ENCODE measurements at regions not wholly inside any gene's neighbourhood (a gene's known extent, or its start where the extent isn't known, plus 50 kb on each side); places are given as distances from the start of the nearest gene placed in this dataset.

DNA sequence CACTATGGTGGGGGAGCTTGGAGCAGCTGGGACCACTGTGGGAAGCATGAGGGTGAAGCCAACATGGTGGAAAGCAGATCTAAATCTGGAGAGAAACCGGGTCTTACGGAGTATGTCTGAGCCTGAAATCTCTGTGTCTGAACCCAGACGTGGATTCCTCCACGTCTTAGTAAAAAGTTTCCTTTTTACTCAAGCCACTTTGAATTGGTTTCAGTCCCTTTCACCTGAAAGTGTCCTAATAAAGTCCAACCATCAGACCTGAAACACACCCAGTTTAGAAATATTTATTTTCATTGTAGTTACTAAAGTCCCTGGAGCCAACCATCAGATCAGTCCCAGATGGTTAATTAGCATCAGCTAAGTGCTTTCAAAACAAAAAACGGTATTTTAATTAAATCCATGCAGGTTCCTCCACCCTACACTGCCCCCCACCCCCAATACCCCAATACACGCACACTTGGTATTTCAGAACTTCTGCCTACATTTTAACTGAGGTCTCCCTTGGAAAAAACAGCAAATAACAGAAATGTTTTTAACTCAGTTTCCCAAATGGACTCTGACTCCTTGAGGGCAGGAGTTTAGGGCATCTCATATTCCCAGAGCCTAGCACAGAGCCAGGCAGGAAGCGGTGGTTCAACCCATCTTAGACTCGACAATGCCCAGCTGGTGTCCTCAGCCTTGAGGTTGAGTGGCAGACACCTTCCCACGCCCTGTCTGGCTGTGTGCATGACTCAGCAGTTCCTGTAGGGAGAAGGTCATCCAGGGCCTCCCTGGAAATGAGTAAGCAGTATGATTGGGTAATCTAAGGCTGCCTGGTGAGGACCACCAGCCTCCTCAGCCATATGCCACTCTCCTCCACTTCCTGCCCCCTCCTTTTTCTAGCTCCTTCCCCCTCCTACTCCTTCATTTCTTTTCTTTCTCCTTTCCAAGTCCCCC is 175.8 kb downstream of the TTC8 start:
- DNase-seq (ENCODE audit: low read depth in 1 of 2, low spot score in 1 of 2) = peak in 1 of 2 donors; percentile 98
- Histone ChIP-seq H3K9me3 (ENCODE audit: low read depth) (no peaks in the 10 kb centered on the region), H3K27me3 (no peaks in the 10 kb centered on the region), H3K36me3 (no peaks in the 10 kb centered on the region), H3K4me1 (ENCODE audit: low read depth) (no peaks in the 10 kb centered on the region), H3K4me3 (no peak overlapping the region), H3K27ac (no peak overlapping the region)
- TF ChIP-seq, protein P1, sequence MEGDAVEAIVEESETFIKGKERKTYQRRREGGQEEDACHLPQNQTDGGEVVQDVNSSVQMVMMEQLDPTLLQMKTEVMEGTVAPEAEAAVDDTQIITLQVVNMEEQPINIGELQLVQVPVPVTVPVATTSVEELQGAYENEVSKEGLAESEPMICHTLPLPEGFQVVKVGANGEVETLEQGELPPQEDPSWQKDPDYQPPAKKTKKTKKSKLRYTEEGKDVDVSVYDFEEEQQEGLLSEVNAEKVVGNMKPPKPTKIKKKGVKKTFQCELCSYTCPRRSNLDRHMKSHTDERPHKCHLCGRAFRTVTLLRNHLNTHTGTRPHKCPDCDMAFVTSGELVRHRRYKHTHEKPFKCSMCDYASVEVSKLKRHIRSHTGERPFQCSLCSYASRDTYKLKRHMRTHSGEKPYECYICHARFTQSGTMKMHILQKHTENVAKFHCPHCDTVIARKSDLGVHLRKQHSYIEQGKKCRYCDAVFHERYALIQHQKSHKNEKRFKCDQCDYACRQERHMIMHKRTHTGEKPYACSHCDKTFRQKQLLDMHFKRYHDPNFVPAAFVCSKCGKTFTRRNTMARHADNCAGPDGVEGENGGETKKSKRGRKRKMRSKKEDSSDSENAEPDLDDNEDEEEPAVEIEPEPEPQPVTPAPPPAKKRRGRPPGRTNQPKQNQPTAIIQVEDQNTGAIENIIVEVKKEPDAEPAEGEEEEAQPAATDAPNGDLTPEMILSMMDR (IDR thresholded peaks at IDR 0.05; ENCODE audit: low read depth, low read length) = no peak

DNA sequence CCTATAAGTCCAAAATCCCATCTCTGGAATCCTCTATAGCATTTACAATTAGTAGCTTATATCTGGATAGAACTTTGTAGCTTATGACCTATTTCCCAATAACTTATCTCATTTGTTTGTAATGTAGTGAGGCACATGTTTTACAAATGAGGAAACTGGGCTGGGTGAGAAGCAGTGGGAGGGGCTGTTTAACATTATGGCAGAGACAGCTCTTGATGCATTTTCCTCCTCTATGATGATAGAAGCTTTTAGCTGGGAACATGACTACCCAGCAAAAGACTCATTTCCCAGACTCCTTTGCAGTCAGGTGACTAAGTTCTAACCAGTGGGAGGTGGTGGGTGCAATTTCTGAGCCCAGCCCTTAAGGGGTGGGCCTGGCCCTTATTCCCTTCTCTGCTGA is 179.7 kb downstream of the TTC8 start:
- Histone ChIP-seq H3K27ac (no peak overlapping the region), H3K9me3 (ENCODE audit: low read depth) (no peaks in the 10 kb centered on the region), H3K4me3 (no peak overlapping the region), H3K4me1 (ENCODE audit: low read depth) (no peaks in the 10 kb centered on the region), H3K36me3 (no peaks in the 10 kb centered on the region), H3K27me3 (no peaks in the 10 kb centered on the region)
- TF ChIP-seq, protein P1 (IDR thresholded peaks at IDR 0.05; ENCODE audit: low read depth, low read length) = no peak
- peak in 1 of 2 donors; percentile 61 for DNase-seq (ENCODE audit: low read depth in 1 of 2, low spot score in 1 of 2)

DNA sequence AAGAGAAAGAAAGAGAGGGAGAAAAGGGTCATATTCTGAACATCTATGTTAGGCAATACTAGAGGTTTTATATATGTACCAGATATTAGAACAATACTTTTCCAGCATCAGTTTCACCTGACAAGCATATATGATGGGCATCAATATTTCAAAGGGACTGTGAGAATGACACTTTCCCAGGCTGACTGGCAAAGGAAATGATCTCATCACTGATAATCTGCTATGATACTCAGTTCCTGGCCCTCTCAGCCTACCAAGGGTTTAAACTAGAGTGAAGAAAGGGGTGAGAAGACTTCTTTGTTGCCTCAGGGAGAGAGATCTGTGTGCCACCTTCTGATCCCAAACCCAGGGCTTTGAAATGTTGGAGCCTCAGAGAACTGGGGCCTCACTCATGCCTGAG is 183.5 kb downstream of the TTC8 start:
- no peaks in the 10 kb centered on the region for H3K9me3 ChIP-seq (ENCODE audit: low read depth)
- no peak overlapping the region for H3K4me3 ChIP-seq
- no peaks in the 10 kb centered on the region for H3K27me3 ChIP-seq
- H3K36me3 ChIP-seq = no peaks in the 10 kb centered on the region
- no peak for DNase-seq (ENCODE audit: low read depth in 1 of 2, low spot score in 1 of 2)
- TF ChIP-seq, protein P1 (IDR thresholded peaks at IDR 0.05; ENCODE audit: low read depth, low read length) = no peak
- H3K27ac ChIP-seq = no peak overlapping the region
- H3K4me1 ChIP-seq (ENCODE audit: low read depth) = no peaks in the 10 kb centered on the region

DNA sequence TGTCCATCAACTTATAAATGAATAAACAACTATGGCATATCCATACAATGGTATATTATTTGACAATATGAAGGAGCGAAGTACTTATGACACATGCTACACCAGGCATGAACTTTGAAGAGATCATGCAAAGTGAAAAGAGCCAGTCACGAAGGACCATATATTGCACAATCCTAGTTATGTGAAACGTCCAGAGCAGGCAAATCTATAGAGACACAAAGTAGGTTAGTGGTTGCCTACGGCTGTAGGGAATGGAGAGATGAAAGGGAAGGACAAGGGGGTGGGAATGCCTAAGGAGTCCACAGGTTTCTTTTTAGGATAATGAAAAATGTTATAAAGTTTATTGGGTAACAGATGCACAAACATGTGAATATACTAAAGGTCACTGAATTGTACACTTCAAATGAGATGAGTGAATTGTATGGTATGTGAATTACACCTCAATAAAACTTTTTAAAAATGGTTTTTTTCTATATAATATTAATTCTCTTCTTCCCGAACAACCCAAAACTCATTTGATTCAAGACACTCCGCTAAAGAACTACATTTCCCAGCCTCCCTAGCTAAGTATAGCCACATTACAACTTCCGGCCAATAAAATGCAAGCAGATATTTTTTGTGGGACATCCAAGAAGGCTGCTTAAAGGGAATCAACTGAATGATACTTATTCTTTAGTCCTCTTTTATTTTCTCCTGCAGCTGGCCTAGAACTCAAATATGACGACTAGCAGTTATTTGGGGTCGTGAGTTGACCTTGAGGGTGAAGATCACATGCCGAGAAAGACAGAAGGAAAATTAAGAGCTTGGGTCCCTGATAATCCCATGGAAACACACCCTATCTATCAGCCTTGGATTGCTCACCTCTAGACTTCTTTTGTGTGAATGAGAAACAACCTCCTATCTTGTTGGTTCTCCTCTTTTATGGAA is 187.2 kb downstream of the TTC8 start:
- DNase-seq (ENCODE audit: low read depth in 1 of 2, low spot score in 1 of 2) = no peak
- Histone ChIP-seq H3K27me3 (no peaks in the 10 kb centered on the region), H3K27ac (no peak overlapping the region), H3K4me3 (no peak overlapping the region), H3K4me1 (ENCODE audit: low read depth) (no peaks in the 10 kb centered on the region), H3K9me3 (ENCODE audit: low read depth) (no peaks in the 10 kb centered on the region), H3K36me3 (no peaks in the 10 kb centered on the region)
- TF ChIP-seq, protein P1 (IDR thresholded peaks at IDR 0.05; ENCODE audit: low read depth, low read length) = no peak

DNA sequence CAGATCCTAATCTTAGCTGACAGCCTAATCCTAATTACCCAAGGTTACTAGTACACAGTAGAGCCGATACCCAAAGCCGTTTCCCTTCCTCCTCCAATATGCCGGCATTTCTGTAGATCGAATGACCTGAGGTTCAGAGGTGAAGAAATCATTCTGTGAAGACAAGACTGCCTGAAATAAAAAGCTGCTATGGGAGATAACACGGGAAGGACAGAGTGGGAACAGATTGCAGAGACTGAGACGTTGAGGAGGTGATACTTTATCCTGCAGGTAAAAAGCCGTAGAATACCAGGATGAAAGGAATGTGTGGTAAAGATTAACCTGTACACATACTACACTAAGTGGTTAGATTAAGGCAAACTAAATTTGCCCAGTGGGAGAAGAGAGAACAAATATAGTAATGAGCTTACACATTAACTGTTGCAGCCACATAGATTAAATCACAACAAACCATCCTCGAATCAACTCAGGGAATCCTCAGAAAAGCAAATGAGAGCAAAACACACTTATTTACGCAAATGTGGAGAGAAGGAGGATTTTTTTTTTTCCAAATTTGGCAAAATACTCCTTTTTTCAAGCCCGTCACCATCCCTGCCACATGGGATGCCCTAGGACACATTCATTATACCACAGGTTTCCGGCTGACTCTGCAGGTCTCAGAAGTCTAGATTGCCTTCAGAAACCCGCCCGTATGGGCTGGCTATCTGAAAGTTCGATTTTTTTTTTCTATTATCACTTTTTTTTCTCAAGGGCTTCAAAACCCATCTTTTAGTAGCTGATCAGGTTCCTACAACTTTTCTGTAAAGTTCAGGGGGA is 188.0 kb downstream of the TTC8 start:
- no peak for DNase-seq (ENCODE audit: low read depth in 1 of 2, low spot score in 1 of 2)
- no peaks in the 10 kb centered on the region for H3K27me3 ChIP-seq
- no peaks in the 10 kb centered on the region for H3K36me3 ChIP-seq
- no peaks in the 10 kb centered on the region for H3K9me3 ChIP-seq (ENCODE audit: low read depth)
- no peaks in the 10 kb centered on the region for H3K4me1 ChIP-seq (ENCODE audit: low read depth)
- H3K4me3 ChIP-seq = no peak overlapping the region
- no peak overlapping the region for H3K27ac ChIP-seq
- TF ChIP-seq, protein P1 (IDR thresholded peaks at IDR 0.05; ENCODE audit: low read depth, low read length) = no peak
